Spleen (tissue), 11 donors: ENCODE measurements at regions not wholly inside any gene's neighbourhood (a gene's known extent, or its start where the extent isn't known, plus 50 kb on each side); places are given as distances from the start of the nearest gene placed in this dataset.
A peak's percentile ranks its signal among the peaks of the same experiment; 100 is the strongest.
"Not testable (repeated sequence)": the region's sequence is repeated elsewhere in the genome, so short reads cannot be mapped to it uniquely, and the experiment has no call there.

Experiments used
- DNase-seq: peaks from one replicate; pipeline ENCODE4 v3.0.0-alpha.2; 2020
- H3K27ac ChIP-seq, 8 donors: fragments of 200-600 bp; sonication (generic) in 7 of 8; 1 replicate in 4 of 8; 2 replicates in 4 of 8; pipeline versions ENCODE4 v1.5.0 to v1.8.0; 2016 to 2021; ENCODE audit warnings: inconsistent platforms in 4 of 8, mild to moderate bottlenecking in 4 of 8, moderate library complexity in 1 of 8
- H3K27me3 ChIP-seq, 7 donors: fragments of 200-600 bp; sonication (generic) in 6 of 7; replicated peaks in 1 of 7; 1 replicate in 4 of 7; 2 replicates in 3 of 7; pipeline versions ENCODE4 v1.5.0 to v1.8.0; 2016 to 2021; ENCODE audit warnings: inconsistent platforms in 3 of 7, mild to moderate bottlenecking in 1 of 7
- H3K36me3 ChIP-seq, 6 donors: fragments of 200-600 bp; sonication (generic) in 5 of 6; 1 replicate in 4 of 6; 2 replicates in 2 of 6; pipeline versions ENCODE4 v1.5.0 to v1.8.0; 2016 to 2021; ENCODE audit warnings: inconsistent platforms in 2 of 6
- H3K4me1 ChIP-seq, 6 donors: fragments of 200-600 bp; sonication (generic) in 5 of 6; 1 replicate in 3 of 6; 2 replicates in 3 of 6; pipeline versions ENCODE4 v1.5.0 to v1.8.0; 2016 to 2021; ENCODE audit warnings: inconsistent platforms in 3 of 6
- H3K4me3 ChIP-seq, 8 donors: fragments of 200-600 bp; sonication (generic) in 7 of 8; 1 replicate in 4 of 8; 2 replicates in 4 of 8; pipeline versions ENCODE4 v1.5.0 to v1.8.0; 2016 to 2021; ENCODE audit warnings: inconsistent platforms in 4 of 8, mild to moderate bottlenecking in 4 of 8, moderate library complexity in 2 of 8
- H3K9me3 ChIP-seq, 8 donors: fragments of 200-600 bp; sonication (generic) in 7 of 8; 1 replicate in 4 of 8; 2 replicates in 4 of 8; pipeline versions ENCODE4 v1.5.0 to v1.8.0; 2016 to 2021; ENCODE audit warnings: inconsistent platforms in 4 of 8
- CTCF ChIP-seq, 11 experiments: fragments of 200-600 bp in 7 of 11; fragments of 450-650 bp in 4 of 11; sonication (generic) in 4 of 11; IDR thresholded peaks in 8 of 11; conservative IDR thresholded peaks in 3 of 11; 1 replicate in 7 of 11; 2 replicates in 4 of 11; pipeline versions ENCODE4 v1.4.0 to v1.8.0; 2016 to 2021; ENCODE audit warnings: antibody characterized with exemption in 11 of 11, inconsistent platforms in 4 of 11, mild to moderate bottlenecking in 1 of 11
- POLR2A ChIP-seq, 3 donors: fragments of 450-650 bp; IDR thresholded peaks; one replicate each; pipeline ENCODE4 v1.5.1; 2017; ENCODE audit warnings: antibody characterized with exemption in 3 of 3, mild to moderate bottlenecking in 1 of 3
- POLR2AphosphoS5 ChIP-seq, 3 donors: sonication (generic); formaldehyde crosslinking; IDR thresholded peaks; one replicate each; pipeline ENCODE4 v1.5.1; 2017; ENCODE audit warnings: antibody characterized with exemption in 3 of 3
- WGBS, 5 donors: extraction: QIAGEN DNeasy Blood & Tissue Kit in 3 of 5; methylation state at CpG; one replicate each; pipeline versions ENCODE4 v1.1.5 to v1.1.7; 2013 to 2018; 5-methylcytosine and 5-hydroxymethylcytosine counted together
- intact Hi-C: fragments of 100-400 bp; cut with DNase I; formaldehyde crosslinking; loops from one replicate; pipeline ENCODE4 v1.15.0; 2023; ENCODE audit warnings: low total_unique reads
- donor health status: healthy with polysubstance abuse.
- donor health status: DM: no; HTN: no; CAD: no; lungs with moderate emphysema.
- donor health status: DM: no; HTN: no; CAD: no.
- donor health status: Bipolar disorder and iron deficiency.
- donor health status: healthy.
- donor health status: DM: no; HTN: no; CAD: no.
- donor health status: DM: yes; HTN: yes; CAD: no.

- Histone ChIP-seq H3K36me3 (no peaks in the 10 kb centered on the region), H3K27ac (no peak overlapping the region), H3K9me3 (no peaks in the 10 kb centered on the region), H3K27me3 (no peaks in the 10 kb centered on the region), H3K4me3 (no peak overlapping the region), H3K4me1 (no peaks in the 10 kb centered on the region)
- WGBS, 5 donors: 78 to 92% (median 82%) methylated on average over 3 of the region's 3 CpGs
- intact Hi-C loops: no loop called here
- DNase-seq: no peak
- TF ChIP-seq CTCF (IDR thresholded peaks at IDR 0.05 in 8 of 11, conservative IDR thresholded peaks at IDR 0.05 in 3 of 11): no peak
- TF ChIP-seq POLR2A (IDR thresholded peaks at IDR 0.05): no peak
- TF ChIP-seq POLR2AphosphoS5 (IDR thresholded peaks at IDR 0.05): no peak
Measured at GRCh38 chr22:23471698-23472097, 108.4 kb downstream of the IGLL1 start.

GRCh38 chr22:23470811-23471389 is 109.2 kb downstream of the IGLL1 start:
- 92 to 97% (median 94%) methylated on average over 8 of the region's 8 CpGs for WGBS, 5 donors
- no peaks in the 10 kb centered on the region for H3K36me3 ChIP-seq
- no peak overlapping the region for H3K4me3 ChIP-seq
- H3K4me1 ChIP-seq: no peaks in the 10 kb centered on the region
- TF ChIP-seq CTCF (IDR thresholded peaks at IDR 0.05 in 8 of 11, conservative IDR thresholded peaks at IDR 0.05 in 3 of 11): no peak
- no peak for TF ChIP-seq POLR2A (IDR thresholded peaks at IDR 0.05)
- no peak for TF ChIP-seq POLR2AphosphoS5 (IDR thresholded peaks at IDR 0.05)
- H3K27ac ChIP-seq: no peak overlapping the region
- DNase-seq: no peak
- H3K9me3 ChIP-seq: no peaks in the 10 kb centered on the region
- intact Hi-C loops: no loop called here
- no peaks in the 10 kb centered on the region for H3K27me3 ChIP-seq

GRCh38 chr22:23467721-23468294 is 112.3 kb downstream of the IGLL1 start:
- H3K27me3 ChIP-seq: no peaks in the 10 kb centered on the region
- intact Hi-C loops: no loop called here
- H3K4me1 ChIP-seq: no peaks in the 10 kb centered on the region
- no peak for DNase-seq
- TF ChIP-seq POLR2AphosphoS5 (IDR thresholded peaks at IDR 0.05): no peak
- no peak for TF ChIP-seq CTCF (IDR thresholded peaks at IDR 0.05 in 8 of 11, conservative IDR thresholded peaks at IDR 0.05 in 3 of 11)
- TF ChIP-seq POLR2A (IDR thresholded peaks at IDR 0.05): no peak
- H3K9me3 ChIP-seq: no peaks in the 10 kb centered on the region
- no peak overlapping the region for H3K4me3 ChIP-seq
- H3K36me3 ChIP-seq: no peaks in the 10 kb centered on the region
- no peak overlapping the region for H3K27ac ChIP-seq

GRCh38 chr22:23466351-23466750 is 113.7 kb downstream of the IGLL1 start:
- TF ChIP-seq POLR2A (IDR thresholded peaks at IDR 0.05): no peak
- no peak for TF ChIP-seq CTCF (IDR thresholded peaks at IDR 0.05 in 8 of 11, conservative IDR thresholded peaks at IDR 0.05 in 3 of 11)
- TF ChIP-seq POLR2AphosphoS5 (IDR thresholded peaks at IDR 0.05): no peak
- Histone ChIP-seq H3K9me3 (no peaks in the 10 kb centered on the region), H3K27ac (no peak overlapping the region), H3K4me3 (no peak overlapping the region), H3K36me3 (no peaks in the 10 kb centered on the region), H3K4me1 (no peaks in the 10 kb centered on the region), H3K27me3 (peaks cover 0 to 3% (median 0%) of the 10 kb centered on the region in 7 donors)
- WGBS, 5 donors: 86 to 93% (median 90%) methylated on average over 7 of the region's 7 CpGs
- intact Hi-C loops: no loop called here
- no peak for DNase-seq

GRCh38 chr22:23464796-23465195 is 115.3 kb downstream of the IGLL1 start:
- DNase-seq, H3K36me3 ChIP-seq, H3K4me3 ChIP-seq, H3K27ac ChIP-seq, H3K4me1 ChIP-seq, intact Hi-C loops, H3K9me3 ChIP-seq: not testable (repeated sequence)
- 69 to 75% (median 73%) methylated on average over 6 of the region's 6 CpGs for WGBS, 5 donors
- H3K27me3 ChIP-seq: peaks cover 0 to 18% (median 5%) of the 10 kb centered on the region in 7 donors

GRCh38 chr22:23460517-23461031 is 119.5 kb downstream of the IGLL1 start:
- peaks cover 0 to 52% (median 12%) of the 10 kb centered on the region in 7 donors for H3K27me3 ChIP-seq
- WGBS, 5 donors: 23 to 32% (median 29%) methylated on average over 8 to 24 of the region's 24 CpGs
- H3K4me1 ChIP-seq: peaks cover 0 to 18% (median 0%) of the 10 kb centered on the region in 6 donors
- intact Hi-C loops, DNase-seq, H3K27ac ChIP-seq, H3K9me3 ChIP-seq, H3K36me3 ChIP-seq: not testable (repeated sequence)
- peak overlapping the region in 1 of 8 donors; percentile 9 for H3K4me3 ChIP-seq
